Bronchial epithelial cell (primary cell): ENCODE measurements at regions not wholly inside any gene's neighbourhood (a gene's known extent, or its start where the extent isn't known, plus 50 kb on each side); places are given as distances from the start of the nearest gene placed in this dataset.

ENCODE experiments used
- DNase-seq: peaks from one replicate; pipeline ENCODE4 v3.0.0-alpha.2; 2010; ENCODE audit warnings: low read depth
- FAIRE-seq: peaks from 2 replicates; lab custom pipeline; 2011; peaks lifted over from hg19 to GRCh38; lab: Jason Lieb, UNC
- H3K27me3 ChIP-seq: 2 replicates; pipeline ENCODE4 v1.5.1; 2011; ENCODE audit warnings: low read length; ENCODE audit not compliant: control insufficient read depth, insufficient read depth
- H3K36me3 ChIP-seq: 2 replicates; pipeline ENCODE4 v1.5.1; 2011; ENCODE audit warnings: low read length; ENCODE audit not compliant: control insufficient read depth, insufficient read depth
- H3K4me3 ChIP-seq: 2 replicates; pipeline ENCODE4 v1.5.1; 2011; ENCODE audit warnings: mild to moderate bottlenecking, low read depth, low read length, control low read depth
- TF ChIP-seq, protein P1 (sequence below): IDR thresholded peaks from 2 replicates; pipeline ENCODE4 v1.5.1; 2011; ENCODE audit warnings: mild to moderate bottlenecking, moderate library complexity, low read length, control low read depth, inconsistent platforms; ENCODE audit not compliant: insufficient read depth, severe bottlenecking

DNA sequence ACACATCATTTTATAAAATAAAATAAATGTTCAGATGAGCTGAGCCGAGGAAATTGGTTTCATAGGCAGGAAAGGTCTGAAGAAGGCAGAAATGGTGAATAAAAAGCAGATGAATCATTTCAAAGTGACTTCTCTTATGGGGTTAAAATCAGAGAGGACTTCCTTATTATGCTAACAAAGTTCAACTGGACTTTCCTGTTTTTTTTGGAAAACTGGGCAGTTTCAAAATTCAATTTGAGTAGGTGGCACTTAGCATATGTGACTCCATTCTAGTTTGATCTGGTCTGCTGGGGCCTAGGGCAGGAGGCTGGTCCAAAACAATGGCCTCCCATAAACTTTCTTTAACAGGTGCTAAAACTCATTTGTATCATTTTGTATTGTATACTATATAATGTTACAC, 1794.9 kb upstream of the TENM3 start:
- Histone ChIP-seq H3K36me3 (no peaks in the 10 kb centered on the region), H3K4me3 (no peak overlapping the region), H3K27me3 (no peaks in the 10 kb centered on the region)
- TF ChIP-seq, protein P1, sequence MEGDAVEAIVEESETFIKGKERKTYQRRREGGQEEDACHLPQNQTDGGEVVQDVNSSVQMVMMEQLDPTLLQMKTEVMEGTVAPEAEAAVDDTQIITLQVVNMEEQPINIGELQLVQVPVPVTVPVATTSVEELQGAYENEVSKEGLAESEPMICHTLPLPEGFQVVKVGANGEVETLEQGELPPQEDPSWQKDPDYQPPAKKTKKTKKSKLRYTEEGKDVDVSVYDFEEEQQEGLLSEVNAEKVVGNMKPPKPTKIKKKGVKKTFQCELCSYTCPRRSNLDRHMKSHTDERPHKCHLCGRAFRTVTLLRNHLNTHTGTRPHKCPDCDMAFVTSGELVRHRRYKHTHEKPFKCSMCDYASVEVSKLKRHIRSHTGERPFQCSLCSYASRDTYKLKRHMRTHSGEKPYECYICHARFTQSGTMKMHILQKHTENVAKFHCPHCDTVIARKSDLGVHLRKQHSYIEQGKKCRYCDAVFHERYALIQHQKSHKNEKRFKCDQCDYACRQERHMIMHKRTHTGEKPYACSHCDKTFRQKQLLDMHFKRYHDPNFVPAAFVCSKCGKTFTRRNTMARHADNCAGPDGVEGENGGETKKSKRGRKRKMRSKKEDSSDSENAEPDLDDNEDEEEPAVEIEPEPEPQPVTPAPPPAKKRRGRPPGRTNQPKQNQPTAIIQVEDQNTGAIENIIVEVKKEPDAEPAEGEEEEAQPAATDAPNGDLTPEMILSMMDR, result no peak
- DNase-seq (no peak), FAIRE-seq (no peak)

- DNase-seq (peak; percentile 0), FAIRE-seq (no peak)
- Histone ChIP-seq H3K27me3 (no peaks in the 10 kb centered on the region), H3K4me3 (no peak overlapping the region), H3K36me3 (no peaks in the 10 kb centered on the region)
- TF ChIP-seq, protein P1, result no peak
Observed at GRCh38 chr4:180449395-180449956, 1793.7 kb upstream of the TENM3 start.

- TF ChIP-seq, protein P1, result no peak
- peak; percentile 11 for DNase-seq
- Histone ChIP-seq H3K27me3 (no peaks in the 10 kb centered on the region), H3K36me3 (no peaks in the 10 kb centered on the region), H3K4me3 (no peak overlapping the region)
- no peak for FAIRE-seq
Observed at GRCh38 chr4:180455226-180455625, 1788.0 kb upstream of the TENM3 start.

GRCh38 chr4:180456928-180457327, 1786.3 kb upstream of the TENM3 start:
- H3K36me3 ChIP-seq, result no peaks in the 10 kb centered on the region
- TF ChIP-seq, protein P1, result no peak
- no peaks in the 10 kb centered on the region for H3K27me3 ChIP-seq
- no peak overlapping the region for H3K4me3 ChIP-seq
- FAIRE-seq (no peak), DNase-seq (no peak)

DNA sequence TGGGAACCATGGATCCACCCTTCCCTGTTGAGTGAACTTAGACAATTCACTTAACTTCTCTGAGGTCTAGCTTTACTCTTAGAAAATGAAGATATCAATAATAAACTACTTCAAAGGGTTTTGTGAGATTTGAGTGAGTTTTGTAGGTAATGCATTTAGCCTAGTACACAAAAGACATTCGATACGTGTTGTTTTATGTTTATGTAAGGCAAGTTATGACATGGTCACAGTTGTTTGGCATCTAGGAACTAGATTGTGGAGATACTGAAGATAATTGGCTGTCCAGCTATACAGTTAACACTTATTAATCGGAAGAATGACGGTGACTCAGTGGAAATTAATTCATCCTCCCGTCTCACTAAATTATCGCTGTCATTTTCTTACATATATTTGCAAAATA, 1781.1 kb upstream of the TENM3 start:
- no peaks in the 10 kb centered on the region for H3K36me3 ChIP-seq

GRCh38 chr4:180465364-180465763, 1777.8 kb upstream of the TENM3 start:
- FAIRE-seq (no peak), DNase-seq (no peak)
- TF ChIP-seq, protein P1, result no peak
- H3K4me3 ChIP-seq, result no peak overlapping the region
- H3K27me3 ChIP-seq, result no peaks in the 10 kb centered on the region
- H3K36me3 ChIP-seq, result no peaks in the 10 kb centered on the region

More for the DNA sequence above, 1781.1 kb upstream of the TENM3 start:
- DNase-seq (no peak), FAIRE-seq (no peak)
- no peak overlapping the region for H3K4me3 ChIP-seq
- TF ChIP-seq, protein P1, result no peak
- no peaks in the 10 kb centered on the region for H3K27me3 ChIP-seq
